ENCODE measurements at regions not wholly inside any gene's neighbourhood (a gene's known extent, or its start where the extent isn't known, plus 50 kb on each side); places are given as distances from the start of the nearest gene placed in this dataset.

- no peak for TF ChIP-seq EZH2phosphoT487 (conservative IDR thresholded peaks at IDR 0.05; ENCODE audit: low read length)
- TF ChIP-seq CTCF (IDR thresholded peaks at IDR 0.05; ENCODE audit: insufficient read depth, low read length, poor library complexity, severe bottlenecking): no peak
Observed at GRCh38 chr3:124398594-124398993, 331.7 kb upstream of the UMPS start.

All from SU-DHL-6 (cell line).